ENCODE measurements at regions not wholly inside any gene's neighbourhood (a gene's known extent, or its start where the extent isn't known, plus 50 kb on each side); places are given as distances from the start of the nearest gene placed in this dataset.

DNA sequence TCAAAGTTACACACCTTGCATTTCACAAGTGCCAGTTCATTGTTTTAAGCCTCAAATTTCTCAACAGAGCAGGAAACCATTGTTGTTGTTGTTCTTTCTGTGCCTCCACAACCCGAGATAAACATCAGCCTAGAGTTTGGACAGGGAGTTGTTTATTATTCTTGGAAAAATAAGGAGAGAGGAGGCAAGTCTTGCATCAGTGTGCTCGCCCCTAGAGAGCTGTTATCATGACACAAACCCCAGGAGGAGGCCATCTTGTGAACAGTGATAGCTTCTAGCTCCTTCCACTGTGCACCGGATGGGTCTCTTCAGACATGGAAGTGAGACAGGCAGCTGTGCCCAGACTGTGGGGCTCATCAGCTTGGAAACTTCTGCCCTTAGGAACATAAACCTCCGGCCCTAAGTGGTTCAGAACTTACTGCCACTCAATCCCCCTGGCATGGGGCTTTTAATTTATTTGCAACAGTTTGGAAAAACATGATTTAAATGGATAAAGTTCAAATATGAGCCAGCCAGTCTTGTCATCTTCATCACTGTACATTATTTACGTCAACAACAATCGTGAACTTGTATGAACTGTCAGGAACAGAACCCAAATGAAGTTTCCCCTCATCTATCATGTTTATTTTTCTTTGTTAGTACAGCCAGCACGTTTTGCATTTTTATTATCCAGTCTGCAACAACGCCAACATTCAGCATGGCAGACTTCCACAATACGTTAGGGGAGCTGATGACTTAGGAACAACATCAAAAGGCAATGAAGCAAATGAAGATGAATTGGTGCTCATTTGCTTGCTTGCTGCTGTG is 181.7 kb upstream of the S1PR3 start:
- H3K9me3 Mint-ChIP-seq, result peaks cover 5% of the 10 kb centered on the region
- no peak overlapping the region for H3K27ac Mint-ChIP-seq (ENCODE audit: unreplicated experiment)
- no peaks in the 10 kb centered on the region for H3K36me3 Mint-ChIP-seq (ENCODE audit: low read depth)
- no peak for DNase-seq (ENCODE audit: low read depth, low spot score)
- H3K4me1 Mint-ChIP-seq, result peaks cover 27% of the 10 kb centered on the region
- H3K27me3 Mint-ChIP-seq (ENCODE audit: low read depth), result no peaks in the 10 kb centered on the region
- TF ChIP-seq, protein P1, sequence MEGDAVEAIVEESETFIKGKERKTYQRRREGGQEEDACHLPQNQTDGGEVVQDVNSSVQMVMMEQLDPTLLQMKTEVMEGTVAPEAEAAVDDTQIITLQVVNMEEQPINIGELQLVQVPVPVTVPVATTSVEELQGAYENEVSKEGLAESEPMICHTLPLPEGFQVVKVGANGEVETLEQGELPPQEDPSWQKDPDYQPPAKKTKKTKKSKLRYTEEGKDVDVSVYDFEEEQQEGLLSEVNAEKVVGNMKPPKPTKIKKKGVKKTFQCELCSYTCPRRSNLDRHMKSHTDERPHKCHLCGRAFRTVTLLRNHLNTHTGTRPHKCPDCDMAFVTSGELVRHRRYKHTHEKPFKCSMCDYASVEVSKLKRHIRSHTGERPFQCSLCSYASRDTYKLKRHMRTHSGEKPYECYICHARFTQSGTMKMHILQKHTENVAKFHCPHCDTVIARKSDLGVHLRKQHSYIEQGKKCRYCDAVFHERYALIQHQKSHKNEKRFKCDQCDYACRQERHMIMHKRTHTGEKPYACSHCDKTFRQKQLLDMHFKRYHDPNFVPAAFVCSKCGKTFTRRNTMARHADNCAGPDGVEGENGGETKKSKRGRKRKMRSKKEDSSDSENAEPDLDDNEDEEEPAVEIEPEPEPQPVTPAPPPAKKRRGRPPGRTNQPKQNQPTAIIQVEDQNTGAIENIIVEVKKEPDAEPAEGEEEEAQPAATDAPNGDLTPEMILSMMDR (conservative IDR thresholded peaks at IDR 0.05), result no peak
- H3K4me3 Mint-ChIP-seq, result no peak overlapping the region

DNA sequence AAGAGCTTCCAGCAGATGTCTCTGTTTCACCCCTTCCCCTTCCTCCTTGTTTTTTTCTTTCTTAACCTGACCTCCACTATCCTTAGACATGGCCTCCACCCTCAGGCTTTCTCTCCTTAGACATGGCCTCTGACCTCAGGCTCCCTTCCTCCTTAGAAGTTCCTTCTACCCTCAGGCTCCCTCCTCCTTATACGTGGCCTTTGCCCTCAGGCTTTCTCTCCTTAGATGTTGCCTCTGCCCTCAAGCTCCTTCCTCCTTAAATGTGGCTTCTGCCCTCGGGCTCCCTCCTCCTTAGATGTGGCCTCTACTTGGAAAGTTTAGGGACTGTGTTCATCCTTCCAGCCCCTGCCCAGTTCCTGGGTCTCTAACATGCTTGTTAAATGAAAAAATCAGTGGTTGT is 180.4 kb upstream of the S1PR3 start:
- no peak overlapping the region for H3K27ac Mint-ChIP-seq (ENCODE audit: unreplicated experiment)

DNA sequence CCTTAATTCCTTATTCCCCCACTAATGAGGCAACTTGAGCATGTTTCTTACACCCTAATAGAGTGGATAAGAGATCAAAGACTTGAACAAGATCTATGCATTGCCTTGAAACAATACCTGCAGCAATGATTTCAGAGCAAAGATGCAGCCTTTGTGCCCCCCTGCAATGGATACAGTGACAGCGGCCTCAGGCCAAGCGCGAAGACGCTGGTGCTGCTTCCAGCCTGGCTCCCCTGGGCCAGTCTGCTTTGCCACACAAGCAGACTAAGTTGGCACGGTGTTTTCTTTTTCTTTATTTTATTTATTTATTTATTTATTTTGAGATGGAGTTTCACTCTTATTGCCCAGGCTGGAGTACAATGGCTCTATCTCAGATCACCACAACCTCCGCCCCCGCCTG is 179.8 kb upstream of the S1PR3 start:
- no peak overlapping the region for H3K27ac Mint-ChIP-seq (ENCODE audit: unreplicated experiment)
- no peak overlapping the region for H3K4me3 Mint-ChIP-seq
- peaks cover 33% of the 10 kb centered on the region for H3K4me1 Mint-ChIP-seq
- no peaks in the 10 kb centered on the region for H3K36me3 Mint-ChIP-seq (ENCODE audit: low read depth)
- DNase-seq (ENCODE audit: low read depth, low spot score), result no peak
- H3K27me3 Mint-ChIP-seq (ENCODE audit: low read depth), result no peaks in the 10 kb centered on the region
- H3K9me3 Mint-ChIP-seq, result peaks cover 5% of the 10 kb centered on the region
- TF ChIP-seq, protein P1 (conservative IDR thresholded peaks at IDR 0.05), result no peak

More for the DNA sequence above, 180.4 kb upstream of the S1PR3 start:
- Mint-ChIP-seq H3K4me1 (peaks cover 33% of the 10 kb centered on the region), H3K4me3 (no peak overlapping the region), H3K27me3 (ENCODE audit: low read depth) (no peaks in the 10 kb centered on the region), H3K36me3 (ENCODE audit: low read depth) (no peaks in the 10 kb centered on the region), H3K9me3 (peaks cover 5% of the 10 kb centered on the region)
- TF ChIP-seq, protein P1 (conservative IDR thresholded peaks at IDR 0.05), result no peak
- no peak for DNase-seq (ENCODE audit: low read depth, low spot score)

DNA sequence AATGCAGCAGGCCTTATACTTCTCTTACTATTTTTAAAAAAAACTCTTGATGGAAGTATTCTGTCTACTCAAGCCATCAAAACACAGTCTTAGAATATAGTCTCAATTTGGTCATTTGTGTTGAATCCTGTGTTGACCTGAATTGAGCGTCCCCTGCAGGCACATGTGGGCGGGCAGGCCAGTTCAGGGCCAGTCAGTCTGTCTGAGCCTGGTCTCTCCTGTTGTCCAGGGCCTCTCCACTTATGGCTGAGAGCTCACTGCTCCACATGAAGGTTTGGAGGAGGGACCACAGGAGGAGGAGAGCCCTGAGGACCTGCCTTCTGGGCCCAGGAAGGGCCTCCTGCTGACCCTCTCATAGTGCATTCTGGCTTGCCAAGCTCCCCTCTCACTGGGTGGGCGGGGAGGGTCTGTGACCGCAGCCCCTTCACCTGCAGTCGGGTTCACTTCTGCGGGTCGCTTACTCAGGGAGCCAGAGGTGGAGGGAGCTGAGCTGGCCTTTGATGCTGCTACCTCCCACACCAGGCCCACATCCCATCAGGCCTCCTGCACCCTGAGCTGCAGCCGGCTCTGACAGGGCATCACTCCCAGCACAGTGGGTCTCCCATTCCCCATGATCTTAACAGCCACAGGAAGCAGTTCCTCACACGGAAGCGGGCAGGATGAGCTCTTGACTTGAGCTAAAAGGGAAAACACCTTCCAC is 178.2 kb upstream of the S1PR3 start:
- H3K27me3 Mint-ChIP-seq (ENCODE audit: low read depth), result no peaks in the 10 kb centered on the region
- H3K36me3 Mint-ChIP-seq (ENCODE audit: low read depth), result no peaks in the 10 kb centered on the region
- TF ChIP-seq, protein P1 (conservative IDR thresholded peaks at IDR 0.05), result no peak
- peaks cover 33% of the 10 kb centered on the region for H3K4me1 Mint-ChIP-seq
- H3K27ac Mint-ChIP-seq (ENCODE audit: unreplicated experiment), result no peak overlapping the region
- no peak overlapping the region for H3K4me3 Mint-ChIP-seq
- H3K9me3 Mint-ChIP-seq, result peaks cover 5% of the 10 kb centered on the region
- no peak for DNase-seq (ENCODE audit: low read depth, low spot score)

DNA sequence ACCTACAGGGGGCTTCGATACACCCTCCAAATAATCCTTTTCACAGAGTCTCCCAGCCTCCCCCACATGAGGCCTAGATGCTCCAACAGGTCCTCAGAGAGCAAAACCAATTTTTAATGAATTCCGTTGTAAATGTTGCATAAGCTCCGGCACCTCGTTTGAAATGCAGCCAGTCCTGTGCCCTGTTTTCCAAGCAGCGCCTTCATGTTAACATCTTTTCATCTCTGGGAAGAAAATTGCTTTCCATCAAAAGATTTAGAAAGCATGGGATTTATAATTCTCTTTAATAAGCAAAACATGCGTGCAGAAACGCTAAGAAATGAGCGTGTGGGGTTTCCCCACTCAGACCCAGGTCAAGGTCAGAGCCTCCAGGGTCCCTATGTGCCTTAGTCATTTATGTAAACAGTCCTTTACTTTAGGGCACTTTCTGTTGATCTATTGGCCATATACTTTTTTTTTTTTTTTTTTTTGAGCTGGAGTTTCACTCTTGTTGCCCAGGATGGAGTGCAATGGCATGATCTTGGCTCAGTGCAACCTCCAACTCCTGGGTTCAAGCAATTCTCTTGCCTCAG is 177.5 kb upstream of the S1PR3 start:
- Mint-ChIP-seq H3K27me3 (ENCODE audit: low read depth) (no peaks in the 10 kb centered on the region), H3K27ac (ENCODE audit: unreplicated experiment) (no peak overlapping the region), H3K36me3 (ENCODE audit: low read depth) (no peaks in the 10 kb centered on the region), H3K4me1 (peaks cover 38% of the 10 kb centered on the region), H3K4me3 (no peak overlapping the region), H3K9me3 (peaks cover 5% of the 10 kb centered on the region)
- DNase-seq (ENCODE audit: low read depth, low spot score), result no peak
- TF ChIP-seq, protein P1 (conservative IDR thresholded peaks at IDR 0.05), result no peak
